Activated naive CD8-positive, alpha-beta T cell treated with anti-CD3 and anti-CD28 coated beads, Interleukin-2, amount 50 U/mL, for 24 hours (primary cell): ENCODE measurements at regions not wholly inside any gene's neighbourhood (a gene's known extent, or its start where the extent isn't known, plus 50 kb on each side); places are given as distances from the start of the nearest gene placed in this dataset.
"Not testable (repeated sequence)": the region's sequence is repeated elsewhere in the genome, so short reads cannot be mapped to it uniquely, and the experiment has no call there.

Source experiments
- ATAC-seq: fragments of 150-1000 bp; cut with Tn5 transposase; one replicate; pipeline ENCODE4 v1.10.0; 2021
- DNase-seq: peaks from one replicate; pipeline ENCODE4 v3.0.0; 2021
- H3K27ac Mint-ChIP-seq: one replicate; pipeline ENCODE4 v1.8.0; 2021; ENCODE audit warnings: mild to moderate bottlenecking, mixed read lengths
- H3K27me3 Mint-ChIP-seq: one replicate; pipeline ENCODE4 v1.8.0; 2021; ENCODE audit warnings: mixed read lengths
- H3K36me3 Mint-ChIP-seq: one replicate; pipeline ENCODE4 v1.8.0; 2021; ENCODE audit warnings: low read depth, mixed read lengths
- H3K4me1 Mint-ChIP-seq: one replicate; pipeline ENCODE4 v1.8.0; 2021; ENCODE audit warnings: mixed read lengths
- H3K4me3 Mint-ChIP-seq: one replicate; pipeline ENCODE4 v1.8.0; 2021; ENCODE audit warnings: mild to moderate bottlenecking, moderate library complexity, mixed read lengths
- H3K9me3 Mint-ChIP-seq: one replicate; pipeline ENCODE4 v1.8.0; 2021; ENCODE audit warnings: mixed read lengths

- H3K4me3 Mint-ChIP-seq, H3K27me3 Mint-ChIP-seq, H3K36me3 Mint-ChIP-seq, H3K27ac Mint-ChIP-seq, DNase-seq, H3K4me1 Mint-ChIP-seq, ATAC-seq: not testable (repeated sequence)
- H3K9me3 Mint-ChIP-seq = peaks cover 20% of the 10 kb centered on the region
These were observed 507.9 kb downstream of the KCNJ18 start for GRCh38 chr17:22200187-22200586.

- H3K9me3 Mint-ChIP-seq = peaks cover 16% of the 10 kb centered on the region
- no peak overlapping the region for H3K27ac Mint-ChIP-seq
- no peak overlapping the region for H3K4me3 Mint-ChIP-seq
- no peaks in the 10 kb centered on the region for H3K27me3 Mint-ChIP-seq
- H3K4me1 Mint-ChIP-seq = no peaks in the 10 kb centered on the region
- no peak for ATAC-seq
- no peak for DNase-seq
- H3K36me3 Mint-ChIP-seq = no peaks in the 10 kb centered on the region
These were observed 510.4 kb downstream of the KCNJ18 start for GRCh38 chr17:22202702-22203101.

- H3K9me3 Mint-ChIP-seq = peaks cover 16% of the 10 kb centered on the region
These were observed 510.9 kb downstream of the KCNJ18 start for GRCh38 chr17:22203208-22203715.

GRCh38 chr17:22204076-22204475, 511.8 kb downstream of the KCNJ18 start:
- H3K36me3 Mint-ChIP-seq, H3K4me1 Mint-ChIP-seq, DNase-seq, H3K27me3 Mint-ChIP-seq, H3K27ac Mint-ChIP-seq, H3K4me3 Mint-ChIP-seq, ATAC-seq: not testable (repeated sequence)
- H3K9me3 Mint-ChIP-seq = peaks cover 16% of the 10 kb centered on the region

More at GRCh38 chr17:22203208-22203715, 510.9 kb downstream of the KCNJ18 start:
- no peaks in the 10 kb centered on the region for H3K4me1 Mint-ChIP-seq
- ATAC-seq = no peak
- no peak for DNase-seq
- no peaks in the 10 kb centered on the region for H3K36me3 Mint-ChIP-seq
- H3K27me3 Mint-ChIP-seq = no peaks in the 10 kb centered on the region
- no peak overlapping the region for H3K4me3 Mint-ChIP-seq
- no peak overlapping the region for H3K27ac Mint-ChIP-seq

- H3K36me3 Mint-ChIP-seq, H3K4me1 Mint-ChIP-seq, DNase-seq, H3K9me3 Mint-ChIP-seq, H3K27me3 Mint-ChIP-seq, H3K4me3 Mint-ChIP-seq, H3K27ac Mint-ChIP-seq, ATAC-seq: not testable (repeated sequence)
These were observed 517.9 kb downstream of the KCNJ18 start for GRCh38 chr17:22210212-22210611.

- not testable (repeated sequence) for DNase-seq, H3K36me3 Mint-ChIP-seq, H3K9me3 Mint-ChIP-seq, H3K4me3 Mint-ChIP-seq, H3K4me1 Mint-ChIP-seq, ATAC-seq, H3K27me3 Mint-ChIP-seq, H3K27ac Mint-ChIP-seq
These were observed 520.8 kb downstream of the KCNJ18 start for GRCh38 chr17:22213169-22213568.

- Mint-ChIP-seq H3K27ac (no peak overlapping the region), H3K36me3 (no peaks in the 10 kb centered on the region), H3K27me3 (no peaks in the 10 kb centered on the region), H3K4me1 (no peaks in the 10 kb centered on the region), H3K4me3 (no peak overlapping the region), H3K9me3 (peaks cover 15% of the 10 kb centered on the region)
- DNase-seq (no peak), ATAC-seq (no peak)
These were observed 524.8 kb downstream of the KCNJ18 start for GRCh38 chr17:22217135-22217534.

GRCh38 chr17:22221344-22221743, 529.0 kb downstream of the KCNJ18 start:
- Mint-ChIP-seq H3K4me1 (no peaks in the 10 kb centered on the region), H3K27ac (no peak overlapping the region), H3K9me3 (peaks cover 11% of the 10 kb centered on the region), H3K36me3 (no peaks in the 10 kb centered on the region), H3K4me3 (no peak overlapping the region), H3K27me3 (no peaks in the 10 kb centered on the region)
- ATAC-seq (no peak), DNase-seq (no peak)

- H3K4me1 Mint-ChIP-seq, H3K27me3 Mint-ChIP-seq, H3K36me3 Mint-ChIP-seq, H3K4me3 Mint-ChIP-seq, ATAC-seq, DNase-seq, H3K9me3 Mint-ChIP-seq, H3K27ac Mint-ChIP-seq: not testable (repeated sequence)
These were observed 534.2 kb downstream of the KCNJ18 start for GRCh38 chr17:22226477-22226876.

- H3K36me3 Mint-ChIP-seq, H3K4me1 Mint-ChIP-seq, H3K9me3 Mint-ChIP-seq, H3K27ac Mint-ChIP-seq, DNase-seq, H3K4me3 Mint-ChIP-seq, H3K27me3 Mint-ChIP-seq, ATAC-seq: not testable (repeated sequence)
These were observed 534.6 kb downstream of the KCNJ18 start for GRCh38 chr17:22226932-22227331.

- H3K9me3 Mint-ChIP-seq, ATAC-seq, H3K36me3 Mint-ChIP-seq, H3K27me3 Mint-ChIP-seq, H3K4me1 Mint-ChIP-seq, H3K27ac Mint-ChIP-seq, H3K4me3 Mint-ChIP-seq, DNase-seq: not testable (repeated sequence)
These were observed 535.6 kb downstream of the KCNJ18 start for GRCh38 chr17:22227699-22228553.

GRCh38 chr17:22229821-22230220, 537.5 kb downstream of the KCNJ18 start:
- H3K27ac Mint-ChIP-seq, H3K9me3 Mint-ChIP-seq, H3K4me3 Mint-ChIP-seq, DNase-seq, H3K4me1 Mint-ChIP-seq, H3K36me3 Mint-ChIP-seq, ATAC-seq, H3K27me3 Mint-ChIP-seq: not testable (repeated sequence)

GRCh38 chr17:22233382-22233781, 541.1 kb downstream of the KCNJ18 start:
- Mint-ChIP-seq H3K9me3 (peaks cover 5% of the 10 kb centered on the region), H3K4me3 (no peak overlapping the region), H3K27me3 (no peaks in the 10 kb centered on the region), H3K27ac (no peak overlapping the region), H3K4me1 (no peaks in the 10 kb centered on the region), H3K36me3 (peaks cover 4% of the 10 kb centered on the region)
- no peak for ATAC-seq
- DNase-seq = no peak

- no peak overlapping the region for H3K4me3 Mint-ChIP-seq
- no peak for ATAC-seq
- H3K9me3 Mint-ChIP-seq = no peaks in the 10 kb centered on the region
- H3K36me3 Mint-ChIP-seq = no peaks in the 10 kb centered on the region
- no peaks in the 10 kb centered on the region for H3K4me1 Mint-ChIP-seq
- no peaks in the 10 kb centered on the region for H3K27me3 Mint-ChIP-seq
- no peak overlapping the region for H3K27ac Mint-ChIP-seq
- no peak for DNase-seq
These were observed 550.1 kb downstream of the KCNJ18 start for GRCh38 chr17:22242472-22242871.

- H3K4me3 Mint-ChIP-seq = no peak overlapping the region
These were observed 559.2 kb downstream of the KCNJ18 start for GRCh38 chr17:22251498-22251897.

More at GRCh38 chr17:22251498-22251897, 559.2 kb downstream of the KCNJ18 start:
- Mint-ChIP-seq H3K27ac (no peak overlapping the region), H3K4me1 (no peaks in the 10 kb centered on the region), H3K9me3 (no peaks in the 10 kb centered on the region), H3K36me3 (no peaks in the 10 kb centered on the region), H3K27me3 (no peaks in the 10 kb centered on the region)
- ATAC-seq (no peak), DNase-seq (no peak)
